B cell (primary cell): ENCODE measurements at regions not wholly inside any gene's neighbourhood (a gene's known extent, or its start where the extent isn't known, plus 50 kb on each side); places are given as distances from the start of the nearest gene placed in this dataset.

ENCODE experiments used
- ATAC-seq: fragments of 200-7000 bp; cut with Tn5 transposase; one replicate; pipeline ENCODE4 v1.10.0; 2021; ENCODE audit warnings: low read depth, mild to moderate bottlenecking, moderate number of reproducible peaks, moderate library complexity
- CTCF ChIA-PET: fragments of 350-600 bp; sonication (Branson Sonifier 250); formaldehyde crosslinking; loops from one replicate; lab custom pipeline; 2021; ENCODE audit warnings: antibody characterized with exemption, inconsistent platforms; lab: Charles Lee
- POLR2A ChIA-PET: fragments of 350-600 bp; sonication (Branson Sonifier 250); formaldehyde crosslinking; loops from one replicate; lab custom pipeline; 2021; ENCODE audit warnings: antibody characterized with exemption; lab: Charles Lee
- DNase-seq: peaks from one replicate; pipeline ENCODE4 v3.0.0; 2013
- H2AFZ ChIP-seq: 2 replicates; pipeline ENCODE4 v1.6.1; 2012; ENCODE audit warnings: mild to moderate bottlenecking, low read depth, low read length; ENCODE audit not compliant: insufficient read depth, poor library complexity, severe bottlenecking
- H3K27ac ChIP-seq, 2 donors: 1 replicate in 1 of 2; 2 replicates in 1 of 2; pipeline ENCODE4 v1.5.1; 2012 to 2013; ENCODE audit warnings: low read length in 2 of 2, mild to moderate bottlenecking in 2 of 2, moderate library complexity in 1 of 2
- H3K27me3 ChIP-seq, 4 experiments: fragments of 200-600 bp in 1 of 4; sonication (generic) in 1 of 4; replicated peaks in 1 of 4; 1 replicate in 2 of 4; 2 replicates in 2 of 4; pipeline versions ENCODE4 v1.6.1 to v1.7.0; 2013 to 2016; ENCODE audit warnings: low read length in 3 of 4, mild to moderate bottlenecking in 2 of 4, mixed read lengths in 1 of 4, moderate library complexity in 1 of 4; ENCODE audit not compliant: insufficient read depth in 4 of 4, control insufficient read depth in 3 of 4; ENCODE audit errors: control extremely low read depth in 1 of 4
- H3K36me3 ChIP-seq, 2 experiments: replicated peaks in 1 of 2; 1 replicate in 1 of 2; 2 replicates in 1 of 2; pipeline versions ENCODE4 v1.6.1 to v1.7.1; 2013; ENCODE audit warnings: low read length in 1 of 2; ENCODE audit not compliant: insufficient read depth in 2 of 2, control insufficient read depth in 1 of 2; ENCODE audit errors: control extremely low read depth in 1 of 2, extremely low read depth in 1 of 2
- H3K4me1 ChIP-seq, 2 donors: fragments of 200-600 bp in 1 of 2; sonication (generic) in 1 of 2; 1 replicate in 1 of 2; 2 replicates in 1 of 2; pipeline versions ENCODE4 v1.5.1 to v1.6.1; 2013 to 2017; ENCODE audit warnings: low read length in 2 of 2; ENCODE audit not compliant: control insufficient read depth in 2 of 2, insufficient read depth in 2 of 2
- H3K4me2 ChIP-seq: replicated peaks from 2 replicates; pipeline ENCODE3; 2012; ENCODE audit warnings: mild to moderate bottlenecking, low read depth, low read length; ENCODE audit not compliant: poor library complexity, severe bottlenecking
- H3K4me3 ChIP-seq, 5 experiments: fragments of 200-600 bp in 1 of 5; sonication (generic) in 1 of 5; 1 replicate in 3 of 5; 2 replicates in 2 of 5; pipeline versions ENCODE4 v1.5.1 to v1.7.0; 2011 to 2016; ENCODE audit warnings: low read length in 4 of 5, mild to moderate bottlenecking in 4 of 5, low read depth in 2 of 5, control low read depth in 1 of 5, moderate library complexity in 1 of 5; ENCODE audit not compliant: insufficient read depth in 1 of 5; ENCODE audit errors: control extremely low read depth in 1 of 5, extremely low read depth in 1 of 5
- H3K79me2 ChIP-seq: fragments of 200-600 bp; sonication (generic); one replicate; pipeline ENCODE4 v1.6.0; 2016; ENCODE audit warnings: low read length; ENCODE audit not compliant: control insufficient read depth, insufficient read depth
- H3K9ac ChIP-seq: fragments of 200-600 bp; sonication (generic); 2 replicates; pipeline ENCODE4 v1.6.1; 2017; ENCODE audit warnings: mild to moderate bottlenecking, low read length, moderate library complexity
- H3K9me3 ChIP-seq, 3 donors: one replicate each; pipeline versions ENCODE4 v1.6.1 to v1.7.1; 2013; ENCODE audit warnings: low read length in 2 of 3; ENCODE audit not compliant: control insufficient read depth in 2 of 3, insufficient read depth in 1 of 3; ENCODE audit errors: control extremely low read depth in 1 of 3
- H4K20me1 ChIP-seq: 2 replicates; pipeline ENCODE4 v1.6.0; 2012; ENCODE audit warnings: mild to moderate bottlenecking, low read length; ENCODE audit not compliant: insufficient read depth, control insufficient read depth, poor library complexity, severe bottlenecking
- H3K27ac Mint-ChIP-seq: one replicate; pipeline ENCODE4 v1.8.0; 2021; ENCODE audit warnings: mixed read lengths
- H3K27me3 Mint-ChIP-seq: one replicate; pipeline ENCODE4 v1.8.0; 2021; ENCODE audit warnings: mixed read lengths
- H3K4me1 Mint-ChIP-seq: one replicate; pipeline ENCODE4 v1.8.0; 2021; ENCODE audit warnings: mixed read lengths
- H3K4me3 Mint-ChIP-seq: one replicate; pipeline ENCODE4 v1.8.0; 2021; ENCODE audit warnings: mixed read lengths
- H3K9me3 Mint-ChIP-seq: one replicate; pipeline ENCODE4 v1.8.0; 2022; ENCODE audit warnings: mixed read lengths; ENCODE audit not compliant: insufficient read depth
- EZH2 ChIP-seq: IDR thresholded peaks from 2 replicates; pipeline ENCODE4 v1.6.1; 2012; ENCODE audit warnings: borderline replicate concordance, low read depth, mild to moderate bottlenecking, moderate library complexity, low read length; ENCODE audit not compliant: insufficient read depth, poor library complexity, severe bottlenecking
- WGBS: methylation state at CpG from one replicate; pipeline ENCODE4 v1.1.5; 2013; ENCODE audit warnings: missing lambda C conversion rate; ENCODE audit not compliant: insufficient coverage; 5-methylcytosine and 5-hydroxymethylcytosine counted together
- intact Hi-C: fragments of 100-400 bp; cut with micrococcal nuclease; formaldehyde crosslinking; loops from one replicate; pipeline ENCODE4 v1.10.0; 2022
- TF ChIP-seq, protein P1 (sequence below): fragments of 200-600 bp; IDR thresholded peaks from one replicate; pipeline ENCODE4 v1.8.0; 2022; ENCODE audit warnings: antibody characterized with exemption, mild to moderate bottlenecking

DNA sequence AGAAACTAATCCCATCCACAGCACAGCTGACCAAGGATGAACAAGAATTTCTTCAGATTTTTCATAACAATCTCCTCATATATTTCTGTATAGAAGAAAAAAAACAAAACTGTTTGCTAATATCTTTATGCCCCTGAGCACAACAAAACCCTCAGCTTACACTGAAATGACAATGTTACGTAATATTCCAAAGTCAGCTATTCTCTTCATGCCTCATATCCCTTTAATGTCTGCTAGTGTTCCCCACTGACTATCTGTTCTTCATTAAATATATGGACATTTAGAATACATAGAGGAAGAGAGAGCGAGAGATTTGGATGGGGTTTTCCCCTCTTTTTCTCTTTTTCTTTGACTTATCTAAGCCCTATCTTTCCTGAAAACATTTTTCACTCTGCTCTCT lies 87.9 kb upstream of the GULP1 start:
- no CpG with 5 or more reads among the region's 2 CpGs for WGBS
- H3K4me1 ChIP-seq = no peaks in the 10 kb centered on the region
- H3K36me3 ChIP-seq = no peaks in the 10 kb centered on the region
- intact Hi-C loops = no loop called here
- no peak for ATAC-seq
- ChIA-PET POLR2A (no interaction called here), CTCF (no interaction called here)
- no peak overlapping the region for H2AFZ ChIP-seq
- H4K20me1 ChIP-seq = no peaks in the 10 kb centered on the region
- H3K4me2 ChIP-seq = no peak overlapping the region
- Mint-ChIP-seq H3K4me1 (no peaks in the 10 kb centered on the region), H3K27me3 (no peaks in the 10 kb centered on the region), H3K27ac (no peak overlapping the region), H3K4me3 (no peak overlapping the region), H3K9me3 (peaks cover 1% of the 10 kb centered on the region)
- no peak overlapping the region for H3K4me3 ChIP-seq
- H3K9me3 ChIP-seq = peaks cover 0 to 7% (median 0%) of the 10 kb centered on the region in 3 donors
- no peak overlapping the region for H3K27ac ChIP-seq
- H3K79me2 ChIP-seq = no peaks in the 10 kb centered on the region
- no peaks in the 10 kb centered on the region for H3K27me3 ChIP-seq
- H3K9ac ChIP-seq = no peak overlapping the region
- no peak for TF ChIP-seq EZH2
- TF ChIP-seq, protein P1, sequence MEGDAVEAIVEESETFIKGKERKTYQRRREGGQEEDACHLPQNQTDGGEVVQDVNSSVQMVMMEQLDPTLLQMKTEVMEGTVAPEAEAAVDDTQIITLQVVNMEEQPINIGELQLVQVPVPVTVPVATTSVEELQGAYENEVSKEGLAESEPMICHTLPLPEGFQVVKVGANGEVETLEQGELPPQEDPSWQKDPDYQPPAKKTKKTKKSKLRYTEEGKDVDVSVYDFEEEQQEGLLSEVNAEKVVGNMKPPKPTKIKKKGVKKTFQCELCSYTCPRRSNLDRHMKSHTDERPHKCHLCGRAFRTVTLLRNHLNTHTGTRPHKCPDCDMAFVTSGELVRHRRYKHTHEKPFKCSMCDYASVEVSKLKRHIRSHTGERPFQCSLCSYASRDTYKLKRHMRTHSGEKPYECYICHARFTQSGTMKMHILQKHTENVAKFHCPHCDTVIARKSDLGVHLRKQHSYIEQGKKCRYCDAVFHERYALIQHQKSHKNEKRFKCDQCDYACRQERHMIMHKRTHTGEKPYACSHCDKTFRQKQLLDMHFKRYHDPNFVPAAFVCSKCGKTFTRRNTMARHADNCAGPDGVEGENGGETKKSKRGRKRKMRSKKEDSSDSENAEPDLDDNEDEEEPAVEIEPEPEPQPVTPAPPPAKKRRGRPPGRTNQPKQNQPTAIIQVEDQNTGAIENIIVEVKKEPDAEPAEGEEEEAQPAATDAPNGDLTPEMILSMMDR = no peak
- DNase-seq = no peak

DNA sequence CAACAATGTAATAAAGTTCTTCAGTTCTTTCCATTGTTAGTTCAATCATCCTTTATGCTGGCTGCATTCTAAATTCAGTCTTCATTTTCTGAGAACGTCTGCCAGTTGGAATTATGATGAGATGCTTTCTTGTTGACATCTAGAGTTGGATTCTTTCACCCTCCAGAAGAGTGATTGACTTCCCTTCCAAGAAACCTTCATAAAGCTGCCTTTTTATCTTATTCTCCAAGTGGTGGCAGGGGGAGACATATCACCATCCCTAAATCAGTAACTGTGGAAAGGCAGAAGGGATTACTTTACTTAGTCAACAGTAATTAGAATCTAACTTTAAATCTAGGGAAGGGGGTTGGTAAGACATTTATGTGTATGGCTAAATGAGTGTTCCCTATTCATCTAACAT lies 86.8 kb upstream of the GULP1 start:
- Mint-ChIP-seq H3K9me3 (peaks cover 1% of the 10 kb centered on the region), H3K27ac (no peak overlapping the region), H3K4me1 (no peaks in the 10 kb centered on the region), H3K27me3 (no peaks in the 10 kb centered on the region), H3K4me3 (no peak overlapping the region)
- no peak overlapping the region for H3K9ac ChIP-seq
- intact Hi-C loops = no loop called here
- H3K79me2 ChIP-seq = no peaks in the 10 kb centered on the region
- H3K4me1 ChIP-seq = no peaks in the 10 kb centered on the region
- POLR2A ChIA-PET = no interaction called here
- no peak for DNase-seq
- no peak overlapping the region for H3K27ac ChIP-seq
- no peak overlapping the region for H3K4me3 ChIP-seq
- TF ChIP-seq, protein P1 = no peak
- no peak for TF ChIP-seq EZH2
- no CpG with 5 or more reads among the region's 1 CpG for WGBS
- H3K36me3 ChIP-seq = no peaks in the 10 kb centered on the region
- no peak overlapping the region for H2AFZ ChIP-seq
- no peak for ATAC-seq
- CTCF ChIA-PET = no interaction called here
- no peaks in the 10 kb centered on the region for H3K27me3 ChIP-seq
- H3K9me3 ChIP-seq = peaks cover 0 to 7% (median 0%) of the 10 kb centered on the region in 3 donors
- H4K20me1 ChIP-seq = no peaks in the 10 kb centered on the region
- no peak overlapping the region for H3K4me2 ChIP-seq
